ENCODE measurements at regions not wholly inside any gene's neighbourhood (a gene's known extent, or its start where the extent isn't known, plus 50 kb on each side); places are given as distances from the start of the nearest gene placed in this dataset.

DNA sequence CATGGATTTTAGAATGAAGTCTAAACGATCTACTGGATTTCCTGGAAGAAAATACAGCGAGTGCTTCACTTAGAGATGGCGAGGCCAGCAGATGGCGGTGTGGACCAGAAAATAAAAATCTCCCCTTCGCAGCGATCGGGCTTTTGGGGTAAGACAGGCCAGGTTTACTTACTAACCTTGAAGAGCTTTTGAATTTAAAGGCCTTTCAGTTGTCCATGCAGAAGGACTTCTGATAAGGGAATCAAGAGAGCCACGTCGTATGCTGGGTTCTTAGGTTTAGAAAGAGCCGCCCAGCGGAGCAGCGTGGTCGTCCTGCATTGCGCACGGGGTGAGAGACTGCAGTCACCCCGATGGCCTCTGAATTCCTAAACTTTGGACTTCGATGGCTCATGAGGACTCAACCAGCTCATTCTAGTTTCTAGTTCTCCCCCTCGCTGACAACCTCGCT lies 125.2 kb upstream of the RALGAPA2 start:
- TF ChIP-seq POLR2A (IDR thresholded peaks at IDR 0.05) (no peak), CTCF (IDR thresholded peaks at IDR 0.05 in 8 of 11, conservative IDR thresholded peaks at IDR 0.05 in 3 of 11) (peak; percentile 9 to 71 (median 43))

Measured in spleen (tissue), 7 donors.